ENCODE measurements at regions not wholly inside any gene's neighbourhood (a gene's known extent, or its start where the extent isn't known, plus 50 kb on each side); places are given as distances from the start of the nearest gene placed in this dataset.

DNA sequence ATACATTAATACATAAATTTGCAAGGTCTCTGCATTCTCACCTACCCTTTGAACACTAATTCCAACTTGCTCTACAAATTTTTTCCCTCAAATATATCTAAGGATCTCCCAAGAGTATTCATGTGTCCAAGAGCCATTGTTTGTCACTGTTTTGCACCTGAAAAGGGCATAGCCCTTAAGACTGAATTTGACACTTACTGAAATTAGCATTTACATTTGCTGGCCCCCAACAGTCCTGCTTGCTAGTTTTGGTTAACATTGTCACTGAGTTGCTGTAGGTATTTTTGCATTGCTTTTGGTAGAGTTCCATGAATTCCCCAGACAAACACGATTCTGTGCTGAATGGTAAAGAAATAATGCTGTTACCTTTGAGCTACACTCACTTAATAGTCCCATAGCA is 57.3 kb downstream of the KCNA4 start:
- TF ChIP-seq FOXM1 (IDR thresholded peaks at IDR 0.05; ENCODE audit: borderline replicate concordance, low read depth) (no peak), ZBTB7A (IDR thresholded peaks at IDR 0.05; ENCODE audit: low read depth) (no peak), RAD21 (IDR thresholded peaks at IDR 0.05; ENCODE audit: low read depth) (no peak), EGR1 (IDR thresholded peaks at IDR 0.05) (no peak), TEAD4 (IDR thresholded peaks at IDR 0.05) (no peak), NFIC (IDR thresholded peaks at IDR 0.05) (no peak), EP300 (IDR thresholded peaks at IDR 0.05; ENCODE audit: borderline replicate concordance) (no peak), YY1 (IDR thresholded peaks at IDR 0.05; ENCODE audit: low read depth) (no peak), TAF1 (IDR thresholded peaks at IDR 0.05; ENCODE audit: low read depth) (no peak)
- TF ChIP-seq, protein P1, sequence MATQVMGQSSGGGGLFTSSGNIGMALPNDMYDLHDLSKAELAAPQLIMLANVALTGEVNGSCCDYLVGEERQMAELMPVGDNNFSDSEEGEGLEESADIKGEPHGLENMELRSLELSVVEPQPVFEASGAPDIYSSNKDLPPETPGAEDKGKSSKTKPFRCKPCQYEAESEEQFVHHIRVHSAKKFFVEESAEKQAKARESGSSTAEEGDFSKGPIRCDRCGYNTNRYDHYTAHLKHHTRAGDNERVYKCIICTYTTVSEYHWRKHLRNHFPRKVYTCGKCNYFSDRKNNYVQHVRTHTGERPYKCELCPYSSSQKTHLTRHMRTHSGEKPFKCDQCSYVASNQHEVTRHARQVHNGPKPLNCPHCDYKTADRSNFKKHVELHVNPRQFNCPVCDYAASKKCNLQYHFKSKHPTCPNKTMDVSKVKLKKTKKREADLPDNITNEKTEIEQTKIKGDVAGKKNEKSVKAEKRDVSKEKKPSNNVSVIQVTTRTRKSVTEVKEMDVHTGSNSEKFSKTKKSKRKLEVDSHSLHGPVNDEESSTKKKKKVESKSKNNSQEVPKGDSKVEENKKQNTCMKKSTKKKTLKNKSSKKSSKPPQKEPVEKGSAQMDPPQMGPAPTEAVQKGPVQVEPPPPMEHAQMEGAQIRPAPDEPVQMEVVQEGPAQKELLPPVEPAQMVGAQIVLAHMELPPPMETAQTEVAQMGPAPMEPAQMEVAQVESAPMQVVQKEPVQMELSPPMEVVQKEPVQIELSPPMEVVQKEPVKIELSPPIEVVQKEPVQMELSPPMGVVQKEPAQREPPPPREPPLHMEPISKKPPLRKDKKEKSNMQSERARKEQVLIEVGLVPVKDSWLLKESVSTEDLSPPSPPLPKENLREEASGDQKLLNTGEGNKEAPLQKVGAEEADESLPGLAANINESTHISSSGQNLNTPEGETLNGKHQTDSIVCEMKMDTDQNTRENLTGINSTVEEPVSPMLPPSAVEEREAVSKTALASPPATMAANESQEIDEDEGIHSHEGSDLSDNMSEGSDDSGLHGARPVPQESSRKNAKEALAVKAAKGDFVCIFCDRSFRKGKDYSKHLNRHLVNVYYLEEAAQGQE (IDR thresholded peaks at IDR 0.05; ENCODE audit: low read depth): no peak
- TF ChIP-seq, protein P2, sequence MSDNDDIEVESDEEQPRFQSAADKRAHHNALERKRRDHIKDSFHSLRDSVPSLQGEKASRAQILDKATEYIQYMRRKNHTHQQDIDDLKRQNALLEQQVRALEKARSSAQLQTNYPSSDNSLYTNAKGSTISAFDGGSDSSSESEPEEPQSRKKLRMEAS (IDR thresholded peaks at IDR 0.05): no peak
- TF ChIP-seq, protein P3, sequence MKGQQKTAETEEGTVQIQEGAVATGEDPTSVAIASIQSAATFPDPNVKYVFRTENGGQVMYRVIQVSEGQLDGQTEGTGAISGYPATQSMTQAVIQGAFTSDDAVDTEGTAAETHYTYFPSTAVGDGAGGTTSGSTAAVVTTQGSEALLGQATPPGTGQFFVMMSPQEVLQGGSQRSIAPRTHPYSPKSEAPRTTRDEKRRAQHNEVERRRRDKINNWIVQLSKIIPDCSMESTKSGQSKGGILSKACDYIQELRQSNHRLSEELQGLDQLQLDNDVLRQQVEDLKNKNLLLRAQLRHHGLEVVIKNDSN (IDR thresholded peaks at IDR 0.05): no peak

DNA sequence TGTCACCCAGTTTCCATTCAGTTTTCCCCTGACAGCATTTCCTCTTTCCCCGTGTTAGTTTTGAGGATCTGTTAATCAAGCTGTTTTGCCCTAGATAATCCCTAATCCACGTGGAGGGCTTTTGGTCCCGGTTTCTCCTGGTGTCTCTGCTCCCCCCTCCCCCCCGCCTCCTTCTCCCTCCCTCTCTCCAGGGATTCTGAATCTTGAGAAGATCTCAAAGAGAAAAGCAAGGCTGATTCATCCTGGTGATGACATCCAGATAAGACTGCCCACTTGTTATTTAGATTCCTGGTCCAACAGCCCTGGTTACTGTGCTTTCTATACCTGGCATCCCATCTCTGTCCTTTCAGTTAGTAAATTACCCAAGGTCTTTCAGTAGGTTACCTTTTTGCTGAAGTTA is 59.4 kb downstream of the KCNA4 start:
- no peak for TF ChIP-seq TAF1 (IDR thresholded peaks at IDR 0.05; ENCODE audit: low read depth)
- TF ChIP-seq TEAD4 (IDR thresholded peaks at IDR 0.05): no peak
- TF ChIP-seq, protein P3 (IDR thresholded peaks at IDR 0.05): no peak
- no peak for TF ChIP-seq TCF12 (IDR thresholded peaks at IDR 0.05; ENCODE audit: low read depth)
- TF ChIP-seq ZBTB7A (IDR thresholded peaks at IDR 0.05; ENCODE audit: low read depth): no peak
- TF ChIP-seq CEBPB (IDR thresholded peaks at IDR 0.05): no peak
- TF ChIP-seq YY1 (IDR thresholded peaks at IDR 0.05; ENCODE audit: low read depth): no peak
- TF ChIP-seq EGR1 (IDR thresholded peaks at IDR 0.05): no peak
- TF ChIP-seq EP300 (IDR thresholded peaks at IDR 0.05; ENCODE audit: borderline replicate concordance): no peak
- TF ChIP-seq NFIC (IDR thresholded peaks at IDR 0.05): no peak
- TF ChIP-seq, protein P2 (IDR thresholded peaks at IDR 0.05): no peak
- no peak for TF ChIP-seq FOXM1 (IDR thresholded peaks at IDR 0.05; ENCODE audit: borderline replicate concordance, low read depth)
- TF ChIP-seq, protein P1 (IDR thresholded peaks at IDR 0.05; ENCODE audit: low read depth): no peak
- TF ChIP-seq CREB1 (IDR thresholded peaks at IDR 0.05; ENCODE audit: low read depth): no peak

DNA sequence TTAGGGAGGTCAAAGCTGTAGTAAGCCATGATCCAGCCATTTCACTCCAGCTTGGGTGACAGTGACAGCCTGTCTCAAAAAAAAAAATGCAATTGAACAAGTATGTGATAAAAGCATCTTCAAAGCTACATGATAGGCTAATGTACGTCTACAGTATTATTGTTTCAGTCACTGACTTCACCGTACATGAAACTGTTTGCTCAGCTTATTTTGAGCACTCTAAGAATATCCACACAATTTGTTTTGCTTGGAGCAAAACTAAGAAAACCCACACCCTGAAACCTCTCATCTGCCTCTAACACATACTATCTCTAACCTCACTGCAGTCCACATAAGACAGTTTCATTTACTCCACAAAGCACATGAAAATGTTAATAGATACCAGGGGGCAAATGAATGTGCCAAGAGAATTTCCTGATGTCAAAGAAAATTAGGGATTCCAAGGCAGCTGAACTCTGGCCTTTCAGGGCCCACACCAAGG is 60.7 kb downstream of the KCNA4 start:
- TF ChIP-seq CREB1 (IDR thresholded peaks at IDR 0.05; ENCODE audit: low read depth) (no peak), TEAD4 (IDR thresholded peaks at IDR 0.05) (no peak), CEBPB (IDR thresholded peaks at IDR 0.05) (no peak), TCF12 (IDR thresholded peaks at IDR 0.05; ENCODE audit: low read depth) (no peak), EGR1 (IDR thresholded peaks at IDR 0.05) (no peak), FOXM1 (IDR thresholded peaks at IDR 0.05; ENCODE audit: borderline replicate concordance, low read depth) (no peak), TAF1 (IDR thresholded peaks at IDR 0.05; ENCODE audit: low read depth) (no peak), ZBTB7A (IDR thresholded peaks at IDR 0.05; ENCODE audit: low read depth) (no peak), RAD21 (IDR thresholded peaks at IDR 0.05; ENCODE audit: low read depth) (no peak), EP300 (IDR thresholded peaks at IDR 0.05; ENCODE audit: borderline replicate concordance) (no peak), YY1 (IDR thresholded peaks at IDR 0.05; ENCODE audit: low read depth) (no peak), NFIC (IDR thresholded peaks at IDR 0.05) (no peak)
- TF ChIP-seq, protein P3 (IDR thresholded peaks at IDR 0.05): no peak
- TF ChIP-seq, protein P2 (IDR thresholded peaks at IDR 0.05): no peak
- TF ChIP-seq, protein P1 (IDR thresholded peaks at IDR 0.05; ENCODE audit: low read depth): no peak

Measured in Ishikawa (cell line).